ENCODE measurements at regions not wholly inside any gene's neighbourhood (a gene's known extent, or its start where the extent isn't known, plus 50 kb on each side); places are given as distances from the start of the nearest gene placed in this dataset.

GRCh38 chr2:65916177-65916576 is 483.8 kb upstream of the SPRED2 start:
- Histone ChIP-seq H3K4me2 (ENCODE audit: low read depth, low read length) (no peak overlapping the region), H4K20me1 (ENCODE audit: insufficient read depth, low read length) (no peaks in the 10 kb centered on the region), H3K9me3 (replicated peaks; ENCODE audit: insufficient read depth, low read length) (no peaks in the 10 kb centered on the region), H3K4me1 (ENCODE audit: low read length) (peaks cover 7% of the 10 kb centered on the region), H2AFZ (ENCODE audit: low read length) (no peak overlapping the region), H3K36me3 (replicated peaks; ENCODE audit: insufficient read depth, low read length) (no peaks in the 10 kb centered on the region), H3K9ac (ENCODE audit: low read length) (no peak overlapping the region), H3K27ac (ENCODE audit: low read length) (no peak overlapping the region), H3K79me2 (ENCODE audit: low read length) (no peaks in the 10 kb centered on the region), H3K27me3 (replicated peaks; ENCODE audit: insufficient read depth, low read length) (no peaks in the 10 kb centered on the region), H3F3A (ENCODE audit: insufficient read depth, low read length) (no peaks in the 10 kb centered on the region), H3K9me2 (replicated peaks; ENCODE audit: insufficient read depth, low read length) (no peaks in the 10 kb centered on the region), H3K4me3 (ENCODE audit: low read length) (no peak overlapping the region)
- DNase-seq, result no peak
- TF ChIP-seq EZH2phosphoT487 (IDR thresholded peaks at IDR 0.05; ENCODE audit: low read length) (no peak), EZH2 (optimal IDR thresholded peaks at IDR 0.05; ENCODE audit: low read depth, low read length) (no peak), CTCF (IDR thresholded peaks at IDR 0.05; ENCODE audit: low read length) (no peak)

- no peaks in the 10 kb centered on the region for H3K9me3 ChIP-seq (replicated peaks; ENCODE audit: insufficient read depth, low read length)
- H3K4me2 ChIP-seq (ENCODE audit: low read depth, low read length), result no peak overlapping the region
Observed at GRCh38 chr2:65915273-65915672, 482.9 kb upstream of the SPRED2 start.

GRCh38 chr2:65914244-65914786 is 481.9 kb upstream of the SPRED2 start:
- no peak overlapping the region for H3K9ac ChIP-seq (ENCODE audit: low read length)
- no peaks in the 10 kb centered on the region for H3K36me3 ChIP-seq (replicated peaks; ENCODE audit: insufficient read depth, low read length)
- DNase-seq, result no peak
- H3K4me3 ChIP-seq (ENCODE audit: low read length), result no peak overlapping the region
- no peak overlapping the region for H3K4me2 ChIP-seq (ENCODE audit: low read depth, low read length)
- H2AFZ ChIP-seq (ENCODE audit: low read length), result no peak overlapping the region
- no peaks in the 10 kb centered on the region for H3K4me1 ChIP-seq (ENCODE audit: low read length)
- no peak for TF ChIP-seq EZH2 (optimal IDR thresholded peaks at IDR 0.05; ENCODE audit: low read depth, low read length)
- TF ChIP-seq CTCF (IDR thresholded peaks at IDR 0.05; ENCODE audit: low read length), result no peak
- no peak for TF ChIP-seq EZH2phosphoT487 (IDR thresholded peaks at IDR 0.05; ENCODE audit: low read length)
- H4K20me1 ChIP-seq (ENCODE audit: insufficient read depth, low read length), result no peaks in the 10 kb centered on the region
- H3F3A ChIP-seq (ENCODE audit: insufficient read depth, low read length), result no peaks in the 10 kb centered on the region
- no peaks in the 10 kb centered on the region for H3K79me2 ChIP-seq (ENCODE audit: low read length)
- H3K9me2 ChIP-seq (replicated peaks; ENCODE audit: insufficient read depth, low read length), result no peaks in the 10 kb centered on the region
- no peaks in the 10 kb centered on the region for H3K27me3 ChIP-seq (replicated peaks; ENCODE audit: insufficient read depth, low read length)
- H3K9me3 ChIP-seq (replicated peaks; ENCODE audit: insufficient read depth, low read length), result no peaks in the 10 kb centered on the region
- no peak overlapping the region for H3K27ac ChIP-seq (ENCODE audit: low read length)

More at GRCh38 chr2:65915273-65915672, 482.9 kb upstream of the SPRED2 start:
- Histone ChIP-seq H3K36me3 (replicated peaks; ENCODE audit: insufficient read depth, low read length) (no peaks in the 10 kb centered on the region), H3K27me3 (replicated peaks; ENCODE audit: insufficient read depth, low read length) (no peaks in the 10 kb centered on the region), H3K9ac (ENCODE audit: low read length) (no peak overlapping the region), H3K4me1 (ENCODE audit: low read length) (no peaks in the 10 kb centered on the region), H3K79me2 (ENCODE audit: low read length) (no peaks in the 10 kb centered on the region), H3K27ac (ENCODE audit: low read length) (no peak overlapping the region), H3K4me3 (ENCODE audit: low read length) (no peak overlapping the region), H3K9me2 (replicated peaks; ENCODE audit: insufficient read depth, low read length) (no peaks in the 10 kb centered on the region), H4K20me1 (ENCODE audit: insufficient read depth, low read length) (no peaks in the 10 kb centered on the region), H3F3A (ENCODE audit: insufficient read depth, low read length) (no peaks in the 10 kb centered on the region), H2AFZ (ENCODE audit: low read length) (no peak overlapping the region)
- DNase-seq, result no peak
- no peak for TF ChIP-seq EZH2 (optimal IDR thresholded peaks at IDR 0.05; ENCODE audit: low read depth, low read length)
- TF ChIP-seq CTCF (IDR thresholded peaks at IDR 0.05; ENCODE audit: low read length), result no peak
- TF ChIP-seq EZH2phosphoT487 (IDR thresholded peaks at IDR 0.05; ENCODE audit: low read length), result no peak
